ENCODE measurements at regions not wholly inside any gene's neighbourhood (a gene's known extent, or its start where the extent isn't known, plus 50 kb on each side); places are given as distances from the start of the nearest gene placed in this dataset.
A peak's percentile ranks its signal among the peaks of the same experiment; 100 is the strongest.
"Not testable (repeated sequence)": the region's sequence is repeated elsewhere in the genome, so short reads cannot be mapped to it uniquely, and the experiment has no call there.

DNA sequence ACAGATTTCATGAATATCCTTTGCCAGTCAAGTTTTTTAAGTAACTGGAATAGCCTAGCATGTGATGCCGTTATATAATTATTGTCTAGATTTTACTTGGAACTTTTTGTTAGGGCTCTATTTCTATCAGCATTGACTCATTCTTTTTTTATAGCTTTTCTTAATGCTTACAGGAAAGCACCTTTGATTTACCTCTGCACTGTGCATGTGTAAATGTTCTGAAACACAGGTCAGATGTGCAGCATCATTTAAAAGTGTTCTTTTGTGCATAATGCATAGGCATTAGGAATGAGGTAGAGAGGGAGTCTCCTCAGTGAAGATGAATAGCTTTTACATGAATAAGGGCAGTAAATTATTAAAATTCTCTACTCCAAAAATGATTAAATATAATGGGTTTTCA is 669.3 kb upstream of the MBL2 start:
- Mint-ChIP-seq H3K4me3 (ENCODE audit: low read depth, unreplicated experiment) (no peak overlapping the region), H3K9me3 (ENCODE audit: low read depth, unreplicated experiment) (no peaks in the 10 kb centered on the region), H3K27me3 (ENCODE audit: unreplicated experiment) (no peaks in the 10 kb centered on the region), H3K36me3 (ENCODE audit: insufficient read depth, unreplicated experiment) (no peaks in the 10 kb centered on the region), H3K4me1 (ENCODE audit: low read depth, unreplicated experiment) (peaks cover 9% of the 10 kb centered on the region), H3K27ac (ENCODE audit: unreplicated experiment) (no peak overlapping the region)
- TF ChIP-seq, protein P1, sequence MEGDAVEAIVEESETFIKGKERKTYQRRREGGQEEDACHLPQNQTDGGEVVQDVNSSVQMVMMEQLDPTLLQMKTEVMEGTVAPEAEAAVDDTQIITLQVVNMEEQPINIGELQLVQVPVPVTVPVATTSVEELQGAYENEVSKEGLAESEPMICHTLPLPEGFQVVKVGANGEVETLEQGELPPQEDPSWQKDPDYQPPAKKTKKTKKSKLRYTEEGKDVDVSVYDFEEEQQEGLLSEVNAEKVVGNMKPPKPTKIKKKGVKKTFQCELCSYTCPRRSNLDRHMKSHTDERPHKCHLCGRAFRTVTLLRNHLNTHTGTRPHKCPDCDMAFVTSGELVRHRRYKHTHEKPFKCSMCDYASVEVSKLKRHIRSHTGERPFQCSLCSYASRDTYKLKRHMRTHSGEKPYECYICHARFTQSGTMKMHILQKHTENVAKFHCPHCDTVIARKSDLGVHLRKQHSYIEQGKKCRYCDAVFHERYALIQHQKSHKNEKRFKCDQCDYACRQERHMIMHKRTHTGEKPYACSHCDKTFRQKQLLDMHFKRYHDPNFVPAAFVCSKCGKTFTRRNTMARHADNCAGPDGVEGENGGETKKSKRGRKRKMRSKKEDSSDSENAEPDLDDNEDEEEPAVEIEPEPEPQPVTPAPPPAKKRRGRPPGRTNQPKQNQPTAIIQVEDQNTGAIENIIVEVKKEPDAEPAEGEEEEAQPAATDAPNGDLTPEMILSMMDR (IDR thresholded peaks at IDR 0.05; ENCODE audit: unreplicated experiment), result no peak
- no peak for DNase-seq
- CTCF ChIA-PET, result no interaction called here
- intact Hi-C loops (cut with micrococcal nuclease; ENCODE audit: unreplicated experiment), result no loop called here
- no TSS peak for BruUV-seq (replicated peaks)

GRCh38 chr10:53440601-53441000 is 668.0 kb upstream of the MBL2 start:
- no peak overlapping the region for H3K27ac Mint-ChIP-seq (ENCODE audit: unreplicated experiment)
- CTCF ChIA-PET, result no interaction called here
- H3K9me3 Mint-ChIP-seq (ENCODE audit: low read depth, unreplicated experiment), result no peaks in the 10 kb centered on the region
- no peak overlapping the region for H3K4me3 Mint-ChIP-seq (ENCODE audit: low read depth, unreplicated experiment)
- DNase-seq, result no peak
- TF ChIP-seq, protein P1 (IDR thresholded peaks at IDR 0.05; ENCODE audit: unreplicated experiment), result no peak
- intact Hi-C loops (cut with micrococcal nuclease; ENCODE audit: unreplicated experiment), result no loop called here
- no peaks in the 10 kb centered on the region for H3K36me3 Mint-ChIP-seq (ENCODE audit: insufficient read depth, unreplicated experiment)
- H3K27me3 Mint-ChIP-seq (ENCODE audit: unreplicated experiment), result no peaks in the 10 kb centered on the region
- BruUV-seq (replicated peaks), result no TSS peak
- peaks cover 9% of the 10 kb centered on the region for H3K4me1 Mint-ChIP-seq (ENCODE audit: low read depth, unreplicated experiment)

- BruUV-seq (replicated peaks); H3K27me3 Mint-ChIP-seq (ENCODE audit: unreplicated experiment); DNase-seq; CTCF ChIA-PET; H3K36me3 Mint-ChIP-seq (ENCODE audit: insufficient read depth, unreplicated experiment); H3K4me1 Mint-ChIP-seq (ENCODE audit: low read depth, unreplicated experiment); H3K9me3 Mint-ChIP-seq (ENCODE audit: low read depth, unreplicated experiment); intact Hi-C loops (cut with micrococcal nuclease; ENCODE audit: unreplicated experiment); H3K27ac Mint-ChIP-seq (ENCODE audit: unreplicated experiment): not testable (repeated sequence)
- H3K4me3 Mint-ChIP-seq (ENCODE audit: low read depth, unreplicated experiment), result peak overlapping the region; percentile 53
Measured at GRCh38 chr10:53439075-53439474, 666.5 kb upstream of the MBL2 start.

DNA sequence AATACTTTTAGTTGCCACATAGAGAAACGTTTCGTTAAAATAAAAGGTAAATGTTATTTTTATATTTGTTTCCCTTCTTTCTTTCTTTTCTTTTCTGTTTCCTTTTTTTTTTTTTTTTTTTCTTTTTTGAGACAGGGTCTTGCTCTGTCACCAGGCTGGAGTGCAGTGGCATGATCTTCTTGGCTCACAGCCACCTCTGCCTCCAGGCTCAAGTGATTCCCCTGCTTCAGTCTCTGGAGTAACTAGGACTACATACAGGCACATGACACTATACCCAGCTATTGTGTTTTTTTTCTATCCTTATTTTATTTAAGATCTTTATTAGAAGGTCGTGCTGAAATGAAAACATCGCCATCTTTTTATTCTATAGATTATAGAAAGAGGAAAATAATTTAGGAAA is 661.8 kb upstream of the MBL2 start:
- no peak overlapping the region for H3K27ac Mint-ChIP-seq (ENCODE audit: unreplicated experiment)
- TF ChIP-seq, protein P1 (IDR thresholded peaks at IDR 0.05; ENCODE audit: unreplicated experiment), result no peak
- peaks cover 2% of the 10 kb centered on the region for H3K9me3 Mint-ChIP-seq (ENCODE audit: low read depth, unreplicated experiment)
- intact Hi-C loops (cut with micrococcal nuclease; ENCODE audit: unreplicated experiment), result no loop called here
- BruUV-seq (replicated peaks), result no TSS peak
- CTCF ChIA-PET, result no interaction called here
- H3K27me3 Mint-ChIP-seq (ENCODE audit: unreplicated experiment), result no peaks in the 10 kb centered on the region
- no peaks in the 10 kb centered on the region for H3K36me3 Mint-ChIP-seq (ENCODE audit: insufficient read depth, unreplicated experiment)
- H3K4me1 Mint-ChIP-seq (ENCODE audit: low read depth, unreplicated experiment), result peaks cover 9% of the 10 kb centered on the region
- no peak for DNase-seq
- no peak overlapping the region for H3K4me3 Mint-ChIP-seq (ENCODE audit: low read depth, unreplicated experiment)

- no peak for DNase-seq
- H3K27ac Mint-ChIP-seq (ENCODE audit: unreplicated experiment), result no peak overlapping the region
- H3K9me3 Mint-ChIP-seq (ENCODE audit: low read depth, unreplicated experiment), result peaks cover 2% of the 10 kb centered on the region
- no TSS peak for BruUV-seq (replicated peaks)
- H3K4me3 Mint-ChIP-seq (ENCODE audit: low read depth, unreplicated experiment), result no peak overlapping the region
- CTCF ChIA-PET, result no interaction called here
- H3K4me1 Mint-ChIP-seq (ENCODE audit: low read depth, unreplicated experiment), result no peaks in the 10 kb centered on the region
- H3K36me3 Mint-ChIP-seq (ENCODE audit: insufficient read depth, unreplicated experiment), result no peaks in the 10 kb centered on the region
- TF ChIP-seq, protein P1 (IDR thresholded peaks at IDR 0.05; ENCODE audit: unreplicated experiment), result no peak
- no peaks in the 10 kb centered on the region for H3K27me3 Mint-ChIP-seq (ENCODE audit: unreplicated experiment)
- intact Hi-C loops (cut with micrococcal nuclease; ENCODE audit: unreplicated experiment), result no loop called here
Measured at GRCh38 chr10:53432035-53432434, 659.5 kb upstream of the MBL2 start.

Data from Calu3 (cell line).